ENCODE measurements at regions not wholly inside any gene's neighbourhood (a gene's known extent, or its start where the extent isn't known, plus 50 kb on each side); places are given as distances from the start of the nearest gene placed in this dataset.

DNA sequence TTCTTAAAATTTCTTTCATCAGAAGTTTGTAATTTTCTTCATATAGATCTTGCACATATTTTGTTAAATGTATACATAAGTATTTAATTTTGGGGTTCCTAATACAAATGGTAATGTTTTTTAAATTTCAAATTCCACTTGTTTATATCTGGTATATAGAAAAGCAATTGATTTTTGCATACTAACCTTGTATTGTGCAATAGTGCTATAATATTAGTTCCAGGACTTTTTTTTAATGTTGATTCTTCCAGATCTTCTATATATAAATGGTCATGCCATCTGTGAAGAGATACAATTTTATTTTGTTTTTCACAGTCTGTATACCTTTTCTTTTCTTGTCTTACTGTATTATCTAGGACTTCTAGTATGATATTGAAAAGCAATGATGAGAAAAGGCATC lies 665.0 kb downstream of the OTOL1 start:
- no peak overlapping the region for H3K4me3 ChIP-seq (ENCODE audit: low read depth, low read length)
- TF ChIP-seq, protein P1, sequence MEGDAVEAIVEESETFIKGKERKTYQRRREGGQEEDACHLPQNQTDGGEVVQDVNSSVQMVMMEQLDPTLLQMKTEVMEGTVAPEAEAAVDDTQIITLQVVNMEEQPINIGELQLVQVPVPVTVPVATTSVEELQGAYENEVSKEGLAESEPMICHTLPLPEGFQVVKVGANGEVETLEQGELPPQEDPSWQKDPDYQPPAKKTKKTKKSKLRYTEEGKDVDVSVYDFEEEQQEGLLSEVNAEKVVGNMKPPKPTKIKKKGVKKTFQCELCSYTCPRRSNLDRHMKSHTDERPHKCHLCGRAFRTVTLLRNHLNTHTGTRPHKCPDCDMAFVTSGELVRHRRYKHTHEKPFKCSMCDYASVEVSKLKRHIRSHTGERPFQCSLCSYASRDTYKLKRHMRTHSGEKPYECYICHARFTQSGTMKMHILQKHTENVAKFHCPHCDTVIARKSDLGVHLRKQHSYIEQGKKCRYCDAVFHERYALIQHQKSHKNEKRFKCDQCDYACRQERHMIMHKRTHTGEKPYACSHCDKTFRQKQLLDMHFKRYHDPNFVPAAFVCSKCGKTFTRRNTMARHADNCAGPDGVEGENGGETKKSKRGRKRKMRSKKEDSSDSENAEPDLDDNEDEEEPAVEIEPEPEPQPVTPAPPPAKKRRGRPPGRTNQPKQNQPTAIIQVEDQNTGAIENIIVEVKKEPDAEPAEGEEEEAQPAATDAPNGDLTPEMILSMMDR (IDR thresholded peaks at IDR 0.05; ENCODE audit: control insufficient read depth, extremely low read depth, insufficient read depth): no peak
- DNase-seq (ENCODE audit: low read depth): no peak

DNA sequence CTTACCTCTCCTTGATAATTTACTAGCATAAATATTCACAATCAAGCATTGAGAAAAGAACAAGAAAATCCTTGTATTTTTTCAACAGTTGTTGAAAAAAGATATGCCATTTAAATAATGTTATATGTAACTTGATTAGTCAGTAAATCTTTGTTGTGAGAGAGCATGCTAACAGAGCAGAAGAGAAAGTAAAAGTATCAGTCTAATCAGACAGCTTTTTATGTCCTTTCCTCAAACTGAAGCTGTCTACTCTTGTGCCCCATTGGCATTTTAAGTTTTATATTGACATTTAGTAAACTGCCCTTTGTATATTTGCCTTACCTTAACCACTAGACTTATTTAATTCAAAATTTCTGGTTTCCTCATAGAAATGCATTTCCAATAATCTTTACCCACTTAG lies 668.7 kb downstream of the OTOL1 start:
- DNase-seq (ENCODE audit: low read depth): no peak
- TF ChIP-seq, protein P1 (IDR thresholded peaks at IDR 0.05; ENCODE audit: control insufficient read depth, extremely low read depth, insufficient read depth): no peak
- no peak overlapping the region for H3K4me3 ChIP-seq (ENCODE audit: low read depth, low read length)

DNA sequence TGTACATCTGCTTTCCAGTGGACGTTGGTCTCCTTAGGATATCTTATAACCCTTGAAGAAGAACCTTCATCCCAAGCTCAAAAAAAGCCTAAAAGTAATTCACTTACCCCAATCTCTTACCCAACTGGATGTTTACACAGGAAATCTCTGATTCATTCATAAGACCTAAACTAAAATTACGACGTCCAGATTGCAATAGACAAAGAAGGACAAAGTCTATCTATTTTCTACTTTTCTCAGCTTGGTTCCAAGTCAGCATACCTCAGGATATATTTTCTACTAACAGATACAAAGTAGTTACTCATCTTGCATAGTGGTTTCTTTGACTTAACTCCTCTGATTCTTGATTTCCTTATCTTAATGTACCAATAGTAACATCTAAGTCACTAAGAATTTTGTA lies 669.9 kb downstream of the OTOL1 start:
- H3K4me3 ChIP-seq (ENCODE audit: low read depth, low read length): no peak overlapping the region
- DNase-seq (ENCODE audit: low read depth): no peak
- TF ChIP-seq, protein P1 (IDR thresholded peaks at IDR 0.05; ENCODE audit: control insufficient read depth, extremely low read depth, insufficient read depth): no peak

DNA sequence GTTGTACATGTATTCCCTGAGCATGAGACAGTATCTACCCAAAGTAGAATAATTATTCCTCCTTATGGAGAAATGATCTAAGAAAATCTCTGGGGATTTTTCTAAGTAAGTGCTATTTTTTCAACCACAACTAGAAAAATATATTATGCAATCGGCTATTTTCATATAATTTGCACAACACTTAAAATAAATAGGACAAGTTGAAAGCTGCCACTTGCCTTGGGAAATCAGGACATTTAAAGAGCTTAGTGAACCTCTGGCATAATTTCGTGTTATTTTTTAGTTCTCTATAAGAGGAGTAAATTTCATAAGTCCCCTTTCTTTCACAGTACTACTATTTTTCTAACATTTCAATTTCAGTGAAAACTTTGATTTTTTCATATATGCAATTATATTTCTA lies 672.1 kb downstream of the OTOL1 start:
- DNase-seq (ENCODE audit: low read depth): no peak
- no peak overlapping the region for H3K4me3 ChIP-seq (ENCODE audit: low read depth, low read length)

DNA sequence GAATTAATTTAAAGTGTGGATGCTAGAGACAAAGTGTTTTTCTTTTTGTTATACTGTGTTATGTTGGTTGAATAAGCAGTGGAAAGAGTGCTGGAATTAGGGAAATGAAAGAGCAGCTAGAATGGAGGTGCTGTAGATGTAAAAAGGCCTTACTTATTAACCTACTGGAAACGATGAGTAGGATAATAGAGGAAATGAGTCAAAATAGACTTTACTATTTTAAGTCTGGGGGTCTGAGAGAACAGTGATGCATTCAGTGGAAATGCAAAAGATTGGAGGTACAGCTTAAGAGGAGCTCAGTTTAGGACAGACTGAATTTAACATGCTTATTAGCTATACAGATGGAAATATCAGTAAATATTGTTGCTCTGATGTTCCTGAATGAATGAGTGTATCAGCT lies 674.0 kb downstream of the OTOL1 start:
- no peak overlapping the region for H3K4me3 ChIP-seq (ENCODE audit: low read depth, low read length)
- DNase-seq (ENCODE audit: low read depth): no peak
- TF ChIP-seq, protein P1 (IDR thresholded peaks at IDR 0.05; ENCODE audit: control insufficient read depth, extremely low read depth, insufficient read depth): no peak

More for the DNA sequence above, 672.1 kb downstream of the OTOL1 start:
- TF ChIP-seq, protein P1 (IDR thresholded peaks at IDR 0.05; ENCODE audit: control insufficient read depth, extremely low read depth, insufficient read depth): no peak

DNA sequence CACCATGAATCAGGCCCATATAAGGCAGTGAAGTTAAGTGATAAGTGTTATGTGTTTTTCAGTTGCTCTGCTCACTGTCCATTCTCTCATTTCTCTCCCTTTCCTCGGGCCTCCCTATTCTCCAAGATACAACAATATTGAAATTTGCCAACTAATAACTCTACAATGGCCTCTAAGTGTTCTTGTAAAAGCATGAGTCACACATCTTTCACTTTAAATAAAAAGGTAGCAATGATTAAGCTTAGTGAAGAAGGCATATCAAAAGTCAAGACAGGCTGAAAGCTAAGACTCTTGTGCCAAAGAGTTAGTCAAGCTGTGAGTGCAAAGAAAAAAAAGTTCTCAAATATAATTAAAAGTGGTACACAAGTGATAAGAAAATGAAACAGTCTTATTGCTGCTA lies 675.4 kb downstream of the OTOL1 start:
- TF ChIP-seq, protein P1 (IDR thresholded peaks at IDR 0.05; ENCODE audit: control insufficient read depth, extremely low read depth, insufficient read depth): no peak

DNA sequence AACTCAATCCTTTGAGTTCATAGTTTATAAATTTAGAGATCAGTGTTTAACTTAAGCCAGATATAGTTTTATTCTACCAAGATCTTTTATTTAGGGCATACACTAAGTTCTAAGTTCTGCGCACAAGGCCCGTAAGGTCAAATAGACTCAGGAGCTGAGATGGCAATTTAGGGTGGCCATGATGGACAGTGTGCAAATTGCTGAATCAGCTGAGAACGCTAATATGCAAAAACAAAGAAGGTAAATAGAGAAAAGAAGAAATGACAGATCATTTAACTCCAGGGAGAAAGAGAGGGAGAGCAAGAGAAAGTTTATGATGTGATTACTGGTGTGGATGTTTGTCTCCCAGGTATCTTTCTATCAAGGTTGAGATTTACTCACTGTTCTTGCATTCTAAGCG lies 678.5 kb downstream of the OTOL1 start:
- no peak overlapping the region for H3K4me3 ChIP-seq (ENCODE audit: low read depth, low read length)
- DNase-seq (ENCODE audit: low read depth): no peak
- TF ChIP-seq, protein P1 (IDR thresholded peaks at IDR 0.05; ENCODE audit: control insufficient read depth, extremely low read depth, insufficient read depth): no peak

More for the DNA sequence above, 675.4 kb downstream of the OTOL1 start:
- no peak for DNase-seq (ENCODE audit: low read depth)
- no peak overlapping the region for H3K4me3 ChIP-seq (ENCODE audit: low read depth, low read length)

All from LNCaP clone FGC (cell line).